ENCODE measurements at regions not wholly inside any gene's neighbourhood (a gene's known extent, or its start where the extent isn't known, plus 50 kb on each side); places are given as distances from the start of the nearest gene placed in this dataset.

DNA sequence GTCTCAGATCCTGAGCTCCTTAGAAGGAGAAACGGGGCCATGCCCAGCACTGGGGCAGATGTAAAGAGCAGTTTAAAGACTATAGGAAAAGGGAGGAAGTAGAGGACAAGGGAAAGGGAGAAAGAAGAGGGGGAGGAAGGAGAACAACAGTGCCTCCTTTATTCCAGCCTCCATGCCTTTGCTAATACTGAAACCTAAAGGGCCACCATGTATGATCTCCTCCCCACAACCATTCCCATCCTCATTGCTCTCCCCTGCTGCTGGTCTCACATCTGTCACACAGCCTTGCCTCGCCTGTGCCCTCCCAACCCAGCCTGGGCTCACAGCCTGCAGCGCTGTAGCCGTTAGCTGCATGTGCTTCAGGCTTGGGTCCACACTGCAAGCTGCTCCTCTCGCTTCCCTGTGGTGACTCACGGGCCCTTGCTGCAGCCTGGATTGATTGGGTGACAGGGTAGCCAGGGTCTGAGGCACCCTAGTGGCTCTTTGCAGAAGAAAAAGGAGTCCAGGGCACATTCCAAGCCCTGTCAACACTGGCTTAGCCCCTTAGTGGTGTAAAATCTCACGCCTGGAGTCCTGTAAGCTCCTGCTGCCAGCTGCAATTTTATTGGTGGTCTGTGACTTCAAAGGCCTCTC, 281.9 kb downstream of the SRBD1 start:
- no peak overlapping the region for H3K4me3 ChIP-seq (ENCODE audit: low read depth, low read length)
- TF ChIP-seq, protein P1, sequence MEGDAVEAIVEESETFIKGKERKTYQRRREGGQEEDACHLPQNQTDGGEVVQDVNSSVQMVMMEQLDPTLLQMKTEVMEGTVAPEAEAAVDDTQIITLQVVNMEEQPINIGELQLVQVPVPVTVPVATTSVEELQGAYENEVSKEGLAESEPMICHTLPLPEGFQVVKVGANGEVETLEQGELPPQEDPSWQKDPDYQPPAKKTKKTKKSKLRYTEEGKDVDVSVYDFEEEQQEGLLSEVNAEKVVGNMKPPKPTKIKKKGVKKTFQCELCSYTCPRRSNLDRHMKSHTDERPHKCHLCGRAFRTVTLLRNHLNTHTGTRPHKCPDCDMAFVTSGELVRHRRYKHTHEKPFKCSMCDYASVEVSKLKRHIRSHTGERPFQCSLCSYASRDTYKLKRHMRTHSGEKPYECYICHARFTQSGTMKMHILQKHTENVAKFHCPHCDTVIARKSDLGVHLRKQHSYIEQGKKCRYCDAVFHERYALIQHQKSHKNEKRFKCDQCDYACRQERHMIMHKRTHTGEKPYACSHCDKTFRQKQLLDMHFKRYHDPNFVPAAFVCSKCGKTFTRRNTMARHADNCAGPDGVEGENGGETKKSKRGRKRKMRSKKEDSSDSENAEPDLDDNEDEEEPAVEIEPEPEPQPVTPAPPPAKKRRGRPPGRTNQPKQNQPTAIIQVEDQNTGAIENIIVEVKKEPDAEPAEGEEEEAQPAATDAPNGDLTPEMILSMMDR (IDR thresholded peaks at IDR 0.05; ENCODE audit: low read depth, low read length): no peak

DNA sequence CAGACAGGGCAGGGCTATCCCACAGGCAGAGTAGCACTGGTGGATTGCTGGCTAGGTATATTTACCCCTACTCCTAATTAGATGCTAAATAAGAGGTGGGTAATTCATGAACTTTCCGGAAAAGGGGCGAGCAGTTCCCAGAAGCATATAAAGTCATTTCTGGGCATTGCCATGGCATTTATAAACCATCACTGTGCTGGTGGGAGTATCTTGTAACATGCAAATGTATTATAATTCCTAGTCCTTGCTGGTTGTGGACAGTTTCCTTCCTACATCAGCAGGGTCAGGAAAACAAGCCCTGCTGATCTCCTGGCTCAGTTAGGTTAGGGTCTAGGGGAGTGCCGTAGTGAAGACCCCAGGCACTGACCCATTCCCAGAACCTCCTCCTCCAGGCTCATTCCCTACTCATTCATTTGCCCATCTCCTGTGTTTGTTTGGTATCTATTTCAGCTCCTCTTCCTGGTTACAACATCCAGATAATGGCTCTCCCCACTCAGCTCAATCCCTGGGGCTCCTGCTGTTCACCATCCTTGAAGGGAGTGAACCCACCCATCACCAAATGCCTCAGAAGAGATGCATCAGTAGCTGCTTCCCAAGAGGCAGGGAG, 282.7 kb downstream of the SRBD1 start:
- no peak overlapping the region for H3K4me3 ChIP-seq (ENCODE audit: low read depth, low read length)
- TF ChIP-seq, protein P1 (IDR thresholded peaks at IDR 0.05; ENCODE audit: low read depth, low read length): no peak

DNA sequence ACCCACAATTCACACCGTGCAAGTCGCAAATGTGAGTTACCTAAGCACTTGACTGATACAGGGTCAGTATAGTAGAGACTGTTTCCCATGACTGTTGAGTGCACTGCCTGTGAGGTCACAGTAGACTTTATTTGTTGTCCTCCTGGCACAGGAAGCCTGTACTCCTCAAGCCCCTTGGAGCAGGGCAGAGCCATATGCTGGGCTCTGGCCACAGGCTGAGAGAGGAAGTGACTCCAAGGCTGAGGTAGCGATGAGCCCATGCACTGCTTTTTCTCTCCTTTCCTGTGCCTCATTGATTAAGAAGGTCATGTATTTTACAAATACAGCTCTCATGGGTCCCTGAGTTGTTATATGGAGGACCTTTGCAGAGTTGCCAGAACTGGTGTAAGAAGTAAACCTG, 287.7 kb downstream of the SRBD1 start:
- H3K4me3 ChIP-seq (ENCODE audit: low read depth, low read length): no peak overlapping the region
- TF ChIP-seq, protein P1 (IDR thresholded peaks at IDR 0.05; ENCODE audit: low read depth, low read length): no peak

DNA sequence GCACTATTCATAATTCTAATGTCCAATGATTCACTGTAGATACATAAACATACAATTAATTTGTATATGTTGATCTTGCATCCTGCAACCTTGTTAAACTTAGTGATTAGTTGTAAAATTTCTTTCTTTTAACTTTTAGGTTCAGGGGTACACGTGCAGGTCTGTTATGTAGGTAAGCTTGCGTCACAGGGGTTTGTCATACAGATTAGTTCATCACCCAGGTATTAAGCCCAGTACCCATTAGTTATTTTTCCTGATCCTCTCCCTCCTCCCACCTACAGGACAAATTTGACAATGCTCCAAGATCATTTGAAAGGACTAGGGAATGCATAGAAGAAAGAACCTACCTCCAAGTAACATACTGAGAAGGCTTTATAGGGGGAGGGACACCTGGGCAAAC, 290.1 kb downstream of the SRBD1 start:
- no peak overlapping the region for H3K4me3 ChIP-seq (ENCODE audit: low read depth, low read length)
- TF ChIP-seq, protein P1 (IDR thresholded peaks at IDR 0.05; ENCODE audit: low read depth, low read length): no peak

DNA sequence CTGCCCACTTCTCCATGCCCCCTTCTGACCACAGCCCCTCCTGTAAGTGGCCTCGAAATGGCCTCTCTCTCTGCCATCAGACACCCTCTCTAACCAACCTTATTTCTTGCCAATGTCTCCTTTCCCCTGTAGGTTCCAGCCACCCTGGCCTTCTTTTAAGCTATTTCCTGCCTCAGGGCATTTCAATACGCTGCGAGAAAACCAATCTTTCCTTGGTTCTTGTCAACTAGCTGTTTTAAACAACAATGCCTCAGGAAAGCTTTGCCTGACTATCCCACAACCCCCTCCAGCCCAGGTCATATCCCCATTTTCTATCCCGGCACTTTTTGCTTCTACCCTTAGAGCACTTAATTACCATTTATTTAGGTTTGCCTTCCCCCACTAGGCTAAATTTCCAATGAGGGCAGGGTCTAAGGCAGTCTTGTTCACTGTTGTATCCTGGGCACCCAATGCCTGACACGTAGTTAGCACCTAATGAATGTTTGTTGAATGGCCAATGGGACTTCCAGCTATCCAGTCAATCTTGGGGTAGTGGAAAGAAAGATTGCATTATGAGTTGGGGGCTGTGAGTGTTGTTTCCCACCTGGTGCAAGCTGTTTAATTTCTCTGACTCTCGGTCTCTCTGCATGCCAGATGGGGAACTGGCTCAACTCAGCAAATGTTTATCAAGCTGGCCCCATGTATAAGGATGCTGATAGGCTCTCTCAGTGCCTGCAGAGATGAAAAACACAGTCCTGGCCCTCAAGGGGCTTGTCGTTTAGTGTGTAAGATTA, 291.2 kb downstream of the SRBD1 start:
- H3K4me3 ChIP-seq (ENCODE audit: low read depth, low read length): no peak overlapping the region
- TF ChIP-seq, protein P1 (IDR thresholded peaks at IDR 0.05; ENCODE audit: low read depth, low read length): no peak

DNA sequence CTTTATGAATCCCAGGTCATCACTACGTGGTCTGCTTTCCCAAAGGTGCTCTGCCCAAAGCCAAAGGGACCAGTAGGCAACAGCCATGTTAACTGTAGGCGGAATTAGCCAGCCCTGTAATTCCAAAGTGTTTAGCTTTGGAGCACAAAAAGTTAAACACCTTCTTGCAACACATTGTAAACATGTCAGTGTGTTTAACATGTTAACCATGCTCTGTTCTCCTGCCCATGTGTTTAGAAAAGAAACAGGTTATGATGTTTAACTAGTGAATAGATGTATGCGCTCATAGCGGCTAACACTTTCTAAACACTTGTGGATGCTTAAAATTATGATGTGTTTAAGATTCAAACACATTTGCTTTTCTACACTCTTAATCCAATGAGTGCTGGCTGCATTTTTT, 292.4 kb downstream of the SRBD1 start:
- TF ChIP-seq, protein P1 (IDR thresholded peaks at IDR 0.05; ENCODE audit: low read depth, low read length): no peak
- no peak overlapping the region for H3K4me3 ChIP-seq (ENCODE audit: low read depth, low read length)
